ENCODE measurements at regions not wholly inside any gene's neighbourhood (a gene's known extent, or its start where the extent isn't known, plus 50 kb on each side); places are given as distances from the start of the nearest gene placed in this dataset.

- DNase-seq = no peak
Observed at GRCh38 chr15:54707805-54708752, 488.7 kb downstream of the RSL24D1 start.

DNA sequence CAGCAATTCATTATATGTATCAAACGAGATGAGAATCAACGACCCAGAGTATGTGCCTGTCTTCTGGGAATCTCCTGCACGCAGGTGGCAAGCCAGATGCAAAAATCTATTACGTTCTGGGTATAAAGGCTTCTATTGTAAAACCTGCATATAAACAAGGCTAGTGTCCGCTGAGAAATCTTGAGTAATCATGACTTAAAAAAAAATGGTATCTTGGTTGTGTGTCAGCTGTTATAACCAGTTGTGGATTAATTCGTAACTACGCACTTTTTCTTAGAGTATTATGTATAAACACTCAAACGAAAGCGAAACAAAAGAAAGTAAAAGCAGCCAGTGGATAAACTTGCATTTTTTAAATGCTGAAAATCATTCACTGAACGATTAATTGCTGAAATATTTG is 509.1 kb downstream of the RSL24D1 start:
- DNase-seq = no peak

Data from femur (tissue), 1 donor.